ENCODE measurements at regions not wholly inside any gene's neighbourhood (a gene's known extent, or its start where the extent isn't known, plus 50 kb on each side); places are given as distances from the start of the nearest gene placed in this dataset.

DNA sequence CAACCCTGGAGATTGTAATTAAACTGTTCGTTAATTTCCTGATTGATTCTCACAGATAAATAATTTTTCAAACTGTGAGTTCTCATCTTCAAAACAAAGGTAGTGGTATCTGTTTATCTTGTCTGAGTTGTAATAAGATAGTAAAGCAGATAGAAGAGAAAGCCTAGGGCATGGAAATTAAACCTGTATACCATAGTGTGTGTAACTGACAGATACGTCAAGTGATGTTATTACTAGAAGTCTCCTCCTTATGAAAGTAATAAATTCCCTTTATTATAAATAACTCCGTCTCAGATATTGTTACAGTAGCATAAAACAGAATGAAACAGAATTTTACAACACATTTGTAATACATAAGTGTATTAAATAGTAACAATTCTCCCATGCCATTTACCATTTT lies 1065.1 kb downstream of the SLITRK1 start:
- intact Hi-C loops (cut with DNase I): no loop called here

DNA sequence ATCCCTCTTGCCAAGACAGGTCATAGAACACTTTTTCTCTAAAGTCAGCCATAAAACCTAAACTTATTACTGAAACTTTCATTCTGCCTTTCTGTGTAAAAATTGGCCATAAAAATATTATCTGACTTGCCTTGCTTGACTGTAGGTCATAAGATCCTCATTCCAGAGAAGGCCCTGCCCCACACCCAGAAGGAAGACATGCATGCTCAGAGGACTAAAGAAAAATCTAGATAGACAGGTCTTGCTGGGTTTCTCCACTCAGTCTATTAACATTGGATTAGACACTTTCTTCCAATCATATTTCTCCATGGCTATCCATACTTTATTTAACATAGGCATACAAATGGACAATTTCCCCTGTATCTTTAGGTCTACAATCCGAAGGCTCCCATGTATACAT lies 1066.5 kb downstream of the SLITRK1 start:
- no peak overlapping the region for H3K4me3 ChIP-seq
- H3K9me3 ChIP-seq: no peaks in the 10 kb centered on the region
- intact Hi-C loops (cut with DNase I): no loop called here
- no peaks in the 10 kb centered on the region for H3K4me1 ChIP-seq
- DNase-seq: no peak
- no peak overlapping the region for H3K27ac ChIP-seq
- WGBS, 2 donors: 67 to 79% methylated on average over 1 of the region's 1 CpG
- TF ChIP-seq POLR2A (IDR thresholded peaks at IDR 0.05): no peak
- TF ChIP-seq POLR2AphosphoS5 (IDR thresholded peaks at IDR 0.05): no peak
- TF ChIP-seq, protein P1, sequence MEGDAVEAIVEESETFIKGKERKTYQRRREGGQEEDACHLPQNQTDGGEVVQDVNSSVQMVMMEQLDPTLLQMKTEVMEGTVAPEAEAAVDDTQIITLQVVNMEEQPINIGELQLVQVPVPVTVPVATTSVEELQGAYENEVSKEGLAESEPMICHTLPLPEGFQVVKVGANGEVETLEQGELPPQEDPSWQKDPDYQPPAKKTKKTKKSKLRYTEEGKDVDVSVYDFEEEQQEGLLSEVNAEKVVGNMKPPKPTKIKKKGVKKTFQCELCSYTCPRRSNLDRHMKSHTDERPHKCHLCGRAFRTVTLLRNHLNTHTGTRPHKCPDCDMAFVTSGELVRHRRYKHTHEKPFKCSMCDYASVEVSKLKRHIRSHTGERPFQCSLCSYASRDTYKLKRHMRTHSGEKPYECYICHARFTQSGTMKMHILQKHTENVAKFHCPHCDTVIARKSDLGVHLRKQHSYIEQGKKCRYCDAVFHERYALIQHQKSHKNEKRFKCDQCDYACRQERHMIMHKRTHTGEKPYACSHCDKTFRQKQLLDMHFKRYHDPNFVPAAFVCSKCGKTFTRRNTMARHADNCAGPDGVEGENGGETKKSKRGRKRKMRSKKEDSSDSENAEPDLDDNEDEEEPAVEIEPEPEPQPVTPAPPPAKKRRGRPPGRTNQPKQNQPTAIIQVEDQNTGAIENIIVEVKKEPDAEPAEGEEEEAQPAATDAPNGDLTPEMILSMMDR (IDR thresholded peaks at IDR 0.05): no peak
- no peak for TF ChIP-seq EP300 (IDR thresholded peaks at IDR 0.05)
- no peaks in the 10 kb centered on the region for H3K36me3 ChIP-seq
- no peaks in the 10 kb centered on the region for H3K27me3 ChIP-seq

More for the DNA sequence above, 1065.1 kb downstream of the SLITRK1 start:
- Histone ChIP-seq H3K27me3 (no peaks in the 10 kb centered on the region), H3K36me3 (no peaks in the 10 kb centered on the region), H3K4me3 (no peak overlapping the region), H3K27ac (no peak overlapping the region), H3K9me3 (no peaks in the 10 kb centered on the region), H3K4me1 (no peaks in the 10 kb centered on the region)
- DNase-seq: no peak
- TF ChIP-seq EP300 (IDR thresholded peaks at IDR 0.05) (no peak), POLR2AphosphoS5 (IDR thresholded peaks at IDR 0.05) (no peak), POLR2A (IDR thresholded peaks at IDR 0.05) (no peak)
- TF ChIP-seq, protein P1 (IDR thresholded peaks at IDR 0.05): no peak
- WGBS, 2 donors: 72 to 83% methylated on average over 3 of the region's 3 CpGs

DNA sequence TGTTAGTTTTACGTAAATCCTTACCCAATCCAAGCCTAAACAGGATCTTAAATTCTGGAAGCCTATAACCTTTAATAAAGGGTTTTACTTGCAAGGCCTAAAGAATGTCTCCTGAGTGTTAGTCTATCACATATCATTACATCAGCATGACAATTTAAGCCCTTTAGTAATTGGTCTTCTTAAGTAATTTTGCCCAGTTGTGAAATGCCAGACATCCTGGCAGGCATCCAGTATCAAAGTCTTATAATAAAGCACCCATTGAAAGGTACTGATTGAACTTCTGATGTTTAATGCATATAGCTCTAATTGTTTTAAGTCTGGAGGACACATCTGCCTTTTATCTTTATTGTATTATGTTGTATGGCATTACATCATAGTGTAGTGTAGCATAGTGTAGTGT lies 1078.9 kb downstream of the SLITRK1 start:
- Histone ChIP-seq H3K27me3 (no peaks in the 10 kb centered on the region), H3K4me3 (no peak overlapping the region), H3K9me3 (no peaks in the 10 kb centered on the region), H3K4me1 (no peaks in the 10 kb centered on the region), H3K27ac (no peak overlapping the region), H3K36me3 (no peaks in the 10 kb centered on the region)
- no peak for TF ChIP-seq EP300 (IDR thresholded peaks at IDR 0.05)
- intact Hi-C loops (cut with DNase I): no loop called here
- 92 to 97% methylated on average over 1 of the region's 1 CpG for WGBS, 2 donors
- DNase-seq: no peak

DNA sequence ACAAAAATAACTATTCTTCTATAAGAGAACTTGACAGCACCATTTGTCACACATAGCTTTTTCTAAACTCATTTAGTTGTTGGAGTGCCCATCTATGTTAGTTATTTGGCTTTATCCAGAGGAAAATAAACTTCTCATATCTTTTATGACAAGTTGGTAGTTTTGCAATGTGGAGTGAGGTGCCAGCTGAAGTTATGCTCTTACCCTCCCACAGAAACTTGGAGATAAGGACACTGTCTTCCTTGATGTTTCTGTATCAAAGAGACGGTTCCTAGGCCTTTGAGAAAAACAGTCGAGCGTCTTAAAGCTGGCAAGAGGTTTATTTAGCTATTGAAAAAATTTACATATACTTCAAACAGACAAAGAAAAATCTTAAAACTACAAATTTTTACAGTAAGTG lies 1079.7 kb downstream of the SLITRK1 start:
- H3K4me1 ChIP-seq: no peaks in the 10 kb centered on the region
- intact Hi-C loops (cut with DNase I): no loop called here
- H3K27ac ChIP-seq: no peak overlapping the region
- no peaks in the 10 kb centered on the region for H3K27me3 ChIP-seq
- no peaks in the 10 kb centered on the region for H3K9me3 ChIP-seq
- no peak for DNase-seq
- H3K4me3 ChIP-seq: no peak overlapping the region
- no peaks in the 10 kb centered on the region for H3K36me3 ChIP-seq
- WGBS, 2 donors: 81 to 85% methylated on average over 3 of the region's 3 CpGs
- no peak for TF ChIP-seq POLR2AphosphoS5 (IDR thresholded peaks at IDR 0.05)

DNA sequence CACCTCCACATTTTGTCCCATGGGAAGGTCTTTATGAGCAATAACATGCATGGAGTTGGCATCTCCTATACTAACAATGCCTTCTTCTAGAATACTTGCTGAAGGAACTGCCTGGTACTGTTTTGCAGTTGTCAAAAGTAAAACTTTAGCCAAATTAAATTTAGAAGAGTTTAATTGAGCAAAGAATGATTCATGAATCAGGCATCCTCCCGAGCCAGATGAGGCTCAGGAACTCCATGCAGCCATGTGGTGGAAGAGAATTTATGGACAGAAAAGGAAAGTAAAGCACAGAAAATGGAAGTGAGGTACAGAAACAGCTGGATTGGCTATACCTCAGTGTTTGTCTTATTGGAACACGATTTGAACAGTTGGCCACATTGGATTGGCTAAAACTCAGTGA lies 1081.9 kb downstream of the SLITRK1 start:
- H3K9me3 ChIP-seq: no peaks in the 10 kb centered on the region
- no peak overlapping the region for H3K4me3 ChIP-seq
- intact Hi-C loops (cut with DNase I): no loop called here
- 55 to 77% methylated on average over 2 of the region's 2 CpGs for WGBS, 2 donors
- H3K27me3 ChIP-seq: no peaks in the 10 kb centered on the region
- no peak for TF ChIP-seq EP300 (IDR thresholded peaks at IDR 0.05)
- TF ChIP-seq, protein P1 (IDR thresholded peaks at IDR 0.05): no peak
- no peak for TF ChIP-seq POLR2AphosphoS5 (IDR thresholded peaks at IDR 0.05)
- no peak for TF ChIP-seq POLR2A (IDR thresholded peaks at IDR 0.05)
- DNase-seq: no peak
- H3K36me3 ChIP-seq: no peaks in the 10 kb centered on the region
- no peaks in the 10 kb centered on the region for H3K4me1 ChIP-seq
- no peak overlapping the region for H3K27ac ChIP-seq

DNA sequence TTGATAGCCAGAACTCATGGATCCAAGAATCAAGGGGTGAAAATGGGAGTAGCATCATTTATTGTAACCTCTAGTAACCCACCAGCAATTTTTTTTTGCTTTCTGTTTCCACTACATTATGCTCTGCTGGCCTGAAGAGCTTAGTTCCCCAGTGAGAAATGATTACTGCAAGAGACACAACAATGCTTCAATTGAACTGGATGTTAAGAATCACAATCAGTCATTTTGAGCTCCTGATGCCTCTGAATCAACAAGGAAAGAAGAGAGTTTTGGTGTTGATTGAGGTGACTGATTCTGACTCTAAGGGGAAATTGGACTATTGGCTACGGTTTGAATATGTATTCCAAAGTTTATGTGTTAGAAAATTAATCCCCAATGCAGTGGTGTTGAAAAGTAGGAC lies 1084.4 kb downstream of the SLITRK1 start:
- Histone ChIP-seq H3K4me3 (no peak overlapping the region), H3K36me3 (no peaks in the 10 kb centered on the region), H3K27me3 (no peaks in the 10 kb centered on the region), H3K9me3 (no peaks in the 10 kb centered on the region), H3K27ac (no peak overlapping the region), H3K4me1 (no peaks in the 10 kb centered on the region)
- intact Hi-C loops (cut with DNase I): no loop called here
- no peak for DNase-seq
- TF ChIP-seq, protein P1 (IDR thresholded peaks at IDR 0.05): no peak
- TF ChIP-seq POLR2AphosphoS5 (IDR thresholded peaks at IDR 0.05) (no peak), POLR2A (IDR thresholded peaks at IDR 0.05) (no peak), EP300 (IDR thresholded peaks at IDR 0.05) (no peak)
- 15 to 53% methylated on average over 1 of the region's 1 CpG for WGBS, 2 donors

Measured in sigmoid colon (tissue), 6 donors.